ENCODE measurements at regions not wholly inside any gene's neighbourhood (a gene's known extent, or its start where the extent isn't known, plus 50 kb on each side); places are given as distances from the start of the nearest gene placed in this dataset.

DNA sequence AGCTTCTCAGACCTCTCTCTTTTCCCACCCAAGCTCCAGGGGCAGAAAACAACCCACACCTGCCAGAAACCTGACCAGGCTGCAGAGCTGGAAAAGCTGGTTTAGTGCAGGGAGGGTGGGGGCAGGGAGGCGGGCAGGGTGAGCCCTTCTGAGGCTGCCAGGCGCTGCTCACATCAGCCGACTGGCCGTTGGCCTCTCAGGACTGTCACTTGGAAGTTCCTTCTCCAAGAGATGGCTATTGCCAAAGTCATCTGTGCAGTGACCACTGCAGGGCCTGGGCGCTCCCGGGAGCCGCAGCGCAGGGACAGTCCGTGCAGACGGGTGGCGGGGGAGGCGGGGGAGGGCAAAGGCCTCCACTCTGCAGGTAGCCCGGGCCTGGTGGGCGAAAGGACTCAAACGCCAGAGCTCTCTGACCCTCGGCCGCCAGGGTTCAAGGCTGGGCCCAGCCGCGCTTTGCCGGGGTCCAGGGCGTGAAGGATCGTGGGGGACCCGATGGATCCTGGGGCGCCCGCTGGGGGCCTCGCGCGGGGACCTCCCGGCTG lies 205.0 kb upstream of the IER5L start:
- TF ChIP-seq CTCF (IDR thresholded peaks at IDR 0.05; ENCODE audit: extremely low read depth, missing control alignments), result no peak
- DNase-seq (ENCODE audit: low spot score), result no peak

DNA sequence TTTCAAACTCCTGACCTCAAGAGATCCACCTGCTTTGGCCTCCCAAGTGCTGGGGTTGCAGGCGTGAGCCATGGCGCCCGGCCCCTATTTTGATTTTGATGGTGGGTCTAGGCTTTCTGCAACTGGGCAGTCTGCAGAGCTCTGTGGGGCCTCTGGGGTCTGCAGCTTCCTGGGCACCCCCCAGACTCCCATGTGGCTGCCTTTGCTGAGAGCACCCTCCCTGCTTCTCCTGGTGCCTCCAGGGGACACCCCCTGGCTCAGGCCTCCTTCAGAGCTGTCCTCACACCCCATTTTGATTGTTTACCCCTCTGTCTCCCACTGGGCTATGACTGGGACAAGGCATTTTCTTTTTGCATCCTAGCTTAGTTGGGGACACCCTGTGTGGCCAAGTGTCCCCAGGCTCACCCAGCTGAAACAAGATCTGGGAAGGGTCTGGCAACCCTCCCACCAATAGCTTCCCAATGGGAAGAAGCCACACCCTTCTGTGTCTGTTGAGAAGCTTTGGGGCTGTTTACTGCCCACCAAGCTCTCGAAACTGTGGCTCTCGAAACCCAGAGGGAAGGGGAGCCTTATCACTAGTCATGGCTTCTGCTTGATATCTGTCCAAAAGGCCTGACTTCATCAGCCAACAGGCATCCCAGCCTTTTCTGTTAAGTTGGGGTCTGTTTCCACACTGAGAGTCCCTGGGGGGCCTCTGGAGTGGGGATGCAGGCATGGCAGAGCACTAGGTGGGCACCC lies 204.4 kb upstream of the IER5L start:
- TF ChIP-seq CTCF (IDR thresholded peaks at IDR 0.05; ENCODE audit: extremely low read depth, missing control alignments), result no peak
- no peak for DNase-seq (ENCODE audit: low spot score)

DNA sequence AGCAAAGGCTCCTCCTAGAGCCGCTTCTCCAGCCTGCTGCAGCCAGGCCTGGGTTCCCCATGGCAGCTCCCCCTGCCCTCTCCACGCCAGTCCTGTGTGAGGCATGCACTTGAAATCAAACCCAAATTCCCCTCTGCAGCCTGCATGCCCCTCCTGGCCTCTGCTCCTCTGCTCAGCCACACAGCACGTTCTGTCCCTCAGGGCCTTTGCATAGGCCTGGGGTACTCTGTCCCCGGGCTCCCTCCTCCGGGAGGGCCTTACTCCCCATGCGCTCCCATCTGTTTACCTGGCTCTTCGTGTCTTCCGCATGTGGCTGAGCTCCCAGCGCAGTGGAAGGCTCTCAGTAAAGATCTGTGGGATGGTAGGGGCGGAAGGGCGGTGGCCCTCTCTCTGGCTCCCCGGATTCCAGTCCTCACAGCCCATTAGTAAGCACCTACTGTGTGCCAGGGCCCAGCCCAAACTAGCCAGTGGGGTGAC lies 203.5 kb upstream of the IER5L start:
- TF ChIP-seq CTCF (IDR thresholded peaks at IDR 0.05; ENCODE audit: extremely low read depth, missing control alignments), result no peak
- DNase-seq (ENCODE audit: low spot score), result no peak

DNA sequence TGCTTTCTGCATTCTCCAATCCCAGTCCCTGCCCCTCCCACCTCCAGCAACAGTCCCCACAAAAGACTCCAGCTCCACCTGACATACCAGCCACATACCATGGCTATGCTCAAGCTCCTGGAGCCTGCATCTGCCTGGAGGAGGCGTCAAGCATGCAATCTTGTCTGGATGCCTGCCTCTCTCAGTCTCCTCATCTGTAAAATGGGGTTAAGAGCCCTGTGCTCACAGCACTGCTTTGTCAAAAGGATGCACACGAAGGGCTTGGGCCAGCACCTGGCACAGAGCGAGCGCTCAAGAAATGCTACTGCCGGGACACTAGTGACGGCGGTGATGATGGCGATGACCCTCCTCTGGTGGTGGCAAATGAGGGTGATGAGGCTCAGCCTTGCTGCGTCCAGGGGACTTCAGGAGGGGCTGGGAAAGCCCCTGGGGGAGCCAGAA lies 202.9 kb upstream of the IER5L start:
- DNase-seq (ENCODE audit: low spot score), result no peak

GRCh38 chr9:129379886-129380285 lies 201.8 kb upstream of the IER5L start:
- no peak for TF ChIP-seq CTCF (IDR thresholded peaks at IDR 0.05; ENCODE audit: extremely low read depth, missing control alignments)
- no peak for DNase-seq (ENCODE audit: low spot score)

More for the DNA sequence above, 202.9 kb upstream of the IER5L start:
- no peak for TF ChIP-seq CTCF (IDR thresholded peaks at IDR 0.05; ENCODE audit: extremely low read depth, missing control alignments)

DNA sequence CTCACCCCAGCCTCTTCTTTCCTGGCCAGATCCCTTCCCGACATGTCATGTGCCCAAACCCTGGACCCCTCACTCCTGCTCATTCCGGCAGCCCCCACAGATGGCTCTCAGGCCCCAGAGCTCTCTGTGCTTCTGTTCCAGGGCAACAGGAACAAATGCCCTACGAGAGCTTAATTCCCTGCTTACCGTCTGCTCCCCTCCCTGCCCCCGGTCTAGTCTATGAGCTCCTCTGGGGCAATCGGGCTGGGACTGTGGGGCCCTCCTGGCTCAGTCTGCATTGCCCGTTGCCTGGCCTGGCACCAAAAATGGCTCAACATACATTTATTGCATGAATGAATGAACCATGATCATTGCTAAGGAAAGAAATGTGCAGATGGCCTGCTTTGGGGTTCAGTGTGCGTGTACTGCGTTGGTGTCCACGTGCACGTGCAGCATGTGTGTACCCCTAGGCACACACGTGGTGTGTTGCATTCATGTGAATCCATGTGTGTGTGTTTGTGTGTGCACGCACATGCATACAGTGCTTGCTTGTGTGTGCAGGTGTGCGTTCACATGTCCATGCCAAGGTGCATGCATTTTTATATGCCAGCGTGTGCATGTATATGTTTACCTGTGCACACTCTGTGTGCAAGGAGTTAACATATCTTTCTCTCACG lies 201.2 kb upstream of the IER5L start:
- no peak for DNase-seq (ENCODE audit: low spot score)
- no peak for TF ChIP-seq CTCF (IDR thresholded peaks at IDR 0.05; ENCODE audit: extremely low read depth, missing control alignments)

All from GM20000 (cell line).